ENCODE measurements at regions not wholly inside any gene's neighbourhood (a gene's known extent, or its start where the extent isn't known, plus 50 kb on each side); places are given as distances from the start of the nearest gene placed in this dataset.

DNA sequence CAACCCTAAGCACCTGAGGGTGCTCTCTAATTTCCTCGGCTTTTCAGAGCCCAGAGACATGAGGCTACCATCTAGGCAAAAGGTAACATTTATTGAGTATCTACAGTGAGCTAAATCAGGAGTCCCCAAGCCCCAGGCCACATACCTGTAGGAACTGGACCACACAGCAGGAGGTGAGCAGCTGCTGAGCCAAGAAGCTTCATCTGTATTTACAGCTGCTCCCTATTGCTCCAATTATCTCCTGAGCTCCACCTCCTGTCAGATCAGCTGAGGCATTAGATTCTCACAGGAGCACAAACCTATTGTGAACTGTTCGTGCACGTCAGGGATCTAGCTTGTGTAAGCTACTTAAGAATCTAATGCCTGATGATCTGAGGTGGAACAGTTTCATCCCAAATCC lies 70.2 kb downstream of the RND3 start:
- no peak for DNase-seq (ENCODE audit: low read depth, low spot score)
- no peaks in the 10 kb centered on the region for H3K36me3 ChIP-seq (ENCODE audit: insufficient read depth, insufficient read length, low read length)
- TF ChIP-seq SUZ12 (IDR thresholded peaks at IDR 0.05; ENCODE audit: extremely low read depth, insufficient read depth, insufficient read length) (no peak), ZNF274 (IDR thresholded peaks at IDR 0.05; ENCODE audit: low read depth, low read length) (no peak), YY1 (IDR thresholded peaks at IDR 0.05; ENCODE audit: insufficient read depth, insufficient read length) (no peak)

DNA sequence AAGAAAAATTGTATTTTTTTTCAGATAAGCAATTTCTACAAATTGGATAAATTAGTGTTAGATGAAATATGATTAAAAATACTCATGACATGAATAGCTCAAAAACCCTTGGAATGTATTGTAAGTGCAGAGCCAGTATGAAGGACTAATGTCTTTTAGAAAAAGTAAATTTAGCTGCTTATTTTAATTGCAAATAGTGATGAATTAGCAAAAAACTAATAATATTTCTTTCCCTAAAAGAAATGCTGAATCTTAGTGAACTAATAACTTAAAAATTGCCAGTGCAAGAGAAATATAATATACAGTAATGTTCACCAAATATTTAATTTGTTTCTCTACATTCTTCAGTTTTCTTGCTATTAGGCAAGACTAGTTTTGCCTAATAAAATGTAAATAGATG lies 72.4 kb downstream of the RND3 start:
- TF ChIP-seq SUZ12 (IDR thresholded peaks at IDR 0.05; ENCODE audit: extremely low read depth, insufficient read depth, insufficient read length) (no peak), ZNF274 (IDR thresholded peaks at IDR 0.05; ENCODE audit: low read depth, low read length) (no peak), YY1 (IDR thresholded peaks at IDR 0.05; ENCODE audit: insufficient read depth, insufficient read length) (no peak)
- Histone ChIP-seq H3K4me1 (ENCODE audit: insufficient read depth, insufficient read length) (no peaks in the 10 kb centered on the region), H3K27me3 (ENCODE audit: insufficient read depth, insufficient read length) (no peaks in the 10 kb centered on the region), H3K36me3 (ENCODE audit: insufficient read depth, insufficient read length, low read length) (no peaks in the 10 kb centered on the region), H3K4me3 (ENCODE audit: insufficient read length, low read depth) (no peak overlapping the region), H3K9me3 (ENCODE audit: insufficient read depth, low read length) (peaks cover 7% of the 10 kb centered on the region; the same call in 1 of the 2 replicates), H3K9ac (ENCODE audit: insufficient read length, low read depth) (no peak overlapping the region)
- DNase-seq (ENCODE audit: low read depth, low spot score) = no peak

More for the DNA sequence above, 70.2 kb downstream of the RND3 start:
- H3K4me3 ChIP-seq (ENCODE audit: insufficient read length, low read depth) = no peak overlapping the region
- H3K9ac ChIP-seq (ENCODE audit: insufficient read length, low read depth) = no peak overlapping the region
- no peaks in the 10 kb centered on the region for H3K27me3 ChIP-seq (ENCODE audit: insufficient read depth, insufficient read length)
- H3K9me3 ChIP-seq (ENCODE audit: insufficient read depth, low read length) = peaks cover 7% of the 10 kb centered on the region; the same call in 1 of the 2 replicates
- H3K4me1 ChIP-seq (ENCODE audit: insufficient read depth, insufficient read length) = no peaks in the 10 kb centered on the region

DNA sequence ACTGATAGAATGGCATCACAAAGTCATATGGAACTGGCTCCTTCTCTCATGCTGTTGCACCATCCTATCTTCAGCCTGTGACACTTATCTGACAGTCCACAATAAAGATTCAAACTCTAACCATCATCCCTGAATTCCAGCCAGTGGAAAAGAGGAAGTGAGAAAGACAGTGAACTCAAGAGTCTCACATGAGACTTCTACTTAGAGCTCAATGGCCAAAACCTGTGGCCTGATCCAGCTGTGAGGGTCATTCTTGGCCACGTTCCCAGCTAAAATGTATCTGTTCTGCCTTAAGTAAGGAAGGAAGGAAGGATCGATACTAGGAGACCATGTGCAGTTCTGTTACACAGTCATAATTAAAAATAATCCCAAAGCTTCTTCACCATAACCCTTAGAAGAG lies 73.6 kb downstream of the RND3 start:
- Histone ChIP-seq H3K36me3 (ENCODE audit: insufficient read depth, insufficient read length, low read length) (no peaks in the 10 kb centered on the region), H3K4me3 (ENCODE audit: insufficient read length, low read depth) (no peak overlapping the region), H3K4me1 (ENCODE audit: insufficient read depth, insufficient read length) (no peaks in the 10 kb centered on the region), H3K9me3 (ENCODE audit: insufficient read depth, low read length) (peaks cover 7% of the 10 kb centered on the region; the same call in 1 of the 2 replicates), H3K27me3 (ENCODE audit: insufficient read depth, insufficient read length) (no peaks in the 10 kb centered on the region), H3K9ac (ENCODE audit: insufficient read length, low read depth) (no peak overlapping the region)
- no peak for DNase-seq (ENCODE audit: low read depth, low spot score)
- TF ChIP-seq YY1 (IDR thresholded peaks at IDR 0.05; ENCODE audit: insufficient read depth, insufficient read length) (no peak), SUZ12 (IDR thresholded peaks at IDR 0.05; ENCODE audit: extremely low read depth, insufficient read depth, insufficient read length) (no peak), ZNF274 (IDR thresholded peaks at IDR 0.05; ENCODE audit: low read depth, low read length) (no peak)

DNA sequence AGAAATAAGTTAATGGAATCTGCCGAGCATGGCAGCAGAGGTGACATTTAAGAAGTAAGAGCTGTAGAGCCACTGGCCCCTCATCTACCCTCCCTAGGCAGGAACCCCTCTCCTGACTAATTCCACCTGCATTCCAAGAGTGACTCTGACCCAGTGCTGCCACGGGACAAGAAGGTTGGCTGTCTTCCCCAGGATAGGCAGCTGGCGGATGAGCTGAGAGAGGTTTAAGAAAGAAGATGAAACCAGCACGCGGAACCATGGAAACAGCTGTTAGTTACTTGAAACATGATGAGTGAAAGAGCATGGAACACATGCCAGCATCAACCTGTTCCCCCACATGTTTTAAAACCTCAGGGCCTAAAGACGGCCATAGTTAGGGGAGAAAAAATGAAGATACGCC lies 74.1 kb downstream of the RND3 start:
- no peaks in the 10 kb centered on the region for H3K27me3 ChIP-seq (ENCODE audit: insufficient read depth, insufficient read length)
- no peak for DNase-seq (ENCODE audit: low read depth, low spot score)
- peaks cover 7% of the 10 kb centered on the region; the same call in 1 of the 2 replicates for H3K9me3 ChIP-seq (ENCODE audit: insufficient read depth, low read length)
- no peak overlapping the region for H3K4me3 ChIP-seq (ENCODE audit: insufficient read length, low read depth)
- H3K4me1 ChIP-seq (ENCODE audit: insufficient read depth, insufficient read length) = no peaks in the 10 kb centered on the region
- H3K9ac ChIP-seq (ENCODE audit: insufficient read length, low read depth) = no peak overlapping the region
- no peaks in the 10 kb centered on the region for H3K36me3 ChIP-seq (ENCODE audit: insufficient read depth, insufficient read length, low read length)
- TF ChIP-seq ZNF274 (IDR thresholded peaks at IDR 0.05; ENCODE audit: low read depth, low read length) (no peak), YY1 (IDR thresholded peaks at IDR 0.05; ENCODE audit: insufficient read depth, insufficient read length) (no peak), SUZ12 (IDR thresholded peaks at IDR 0.05; ENCODE audit: extremely low read depth, insufficient read depth, insufficient read length) (no peak)

DNA sequence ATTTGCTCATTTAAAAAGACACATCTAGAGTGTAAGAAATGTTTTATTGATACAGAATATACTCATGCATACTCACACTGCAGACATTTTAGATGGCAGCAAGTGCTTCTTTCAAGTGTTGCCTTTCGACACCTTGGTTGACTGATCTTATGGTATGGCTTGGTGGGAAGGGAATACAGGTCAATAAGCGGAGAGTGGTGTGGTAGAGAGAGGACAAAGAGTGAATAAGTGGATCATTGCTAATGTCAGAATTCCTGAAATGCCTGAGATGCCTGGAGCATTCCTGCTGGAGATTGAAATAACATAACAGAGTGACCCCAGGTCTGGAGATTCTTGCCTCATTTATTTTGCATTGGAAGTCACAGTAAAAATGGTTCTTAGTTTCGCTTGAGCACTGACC lies 76.7 kb downstream of the RND3 start:
- DNase-seq (ENCODE audit: low read depth, low spot score) = peak; percentile 76
- TF ChIP-seq SUZ12 (IDR thresholded peaks at IDR 0.05; ENCODE audit: extremely low read depth, insufficient read depth, insufficient read length) = no peak
- no peak for TF ChIP-seq ZNF274 (IDR thresholded peaks at IDR 0.05; ENCODE audit: low read depth, low read length)
- H3K9ac ChIP-seq (ENCODE audit: insufficient read length, low read depth) = no peak overlapping the region
- H3K36me3 ChIP-seq (ENCODE audit: insufficient read depth, insufficient read length, low read length) = no peaks in the 10 kb centered on the region
- no peak overlapping the region for H3K4me3 ChIP-seq (ENCODE audit: insufficient read length, low read depth)
- no peaks in the 10 kb centered on the region for H3K4me1 ChIP-seq (ENCODE audit: insufficient read depth, insufficient read length)
- H3K9me3 ChIP-seq (ENCODE audit: insufficient read depth, low read length) = no peaks in the 10 kb centered on the region
- no peaks in the 10 kb centered on the region for H3K27me3 ChIP-seq (ENCODE audit: insufficient read depth, insufficient read length)

DNA sequence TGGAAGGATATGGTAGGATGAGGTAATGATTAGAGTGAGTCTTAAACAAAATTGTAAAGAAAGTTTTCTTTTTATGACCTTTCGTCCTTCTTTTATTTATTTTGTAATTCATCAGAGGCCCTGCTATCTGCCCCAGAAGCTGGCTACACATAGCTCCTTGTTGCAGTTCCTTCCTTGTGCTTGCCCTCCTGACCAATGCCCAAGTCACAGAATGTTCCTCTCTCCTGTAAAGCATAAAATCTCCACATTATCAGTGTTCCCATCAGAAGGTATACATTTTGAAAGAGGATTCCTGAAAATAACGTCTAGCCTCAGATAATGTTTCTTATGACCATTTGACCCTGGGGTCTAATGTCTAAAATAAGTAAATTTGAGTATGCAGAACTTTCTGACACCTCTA lies 78.3 kb downstream of the RND3 start:
- no peak for DNase-seq (ENCODE audit: low read depth, low spot score)
- TF ChIP-seq ZNF274 (IDR thresholded peaks at IDR 0.05; ENCODE audit: low read depth, low read length) = no peak
- TF ChIP-seq SUZ12 (IDR thresholded peaks at IDR 0.05; ENCODE audit: extremely low read depth, insufficient read depth, insufficient read length) = no peak
- no peak for TF ChIP-seq YY1 (IDR thresholded peaks at IDR 0.05; ENCODE audit: insufficient read depth, insufficient read length)
- H3K27me3 ChIP-seq (ENCODE audit: insufficient read depth, insufficient read length) = no peaks in the 10 kb centered on the region
- no peak overlapping the region for H3K4me3 ChIP-seq (ENCODE audit: insufficient read length, low read depth)
- no peaks in the 10 kb centered on the region for H3K36me3 ChIP-seq (ENCODE audit: insufficient read depth, insufficient read length, low read length)
- H3K9ac ChIP-seq (ENCODE audit: insufficient read length, low read depth) = no peak overlapping the region
- H3K9me3 ChIP-seq (ENCODE audit: insufficient read depth, low read length) = no peaks in the 10 kb centered on the region
- H3K4me1 ChIP-seq (ENCODE audit: insufficient read depth, insufficient read length) = no peaks in the 10 kb centered on the region

DNA sequence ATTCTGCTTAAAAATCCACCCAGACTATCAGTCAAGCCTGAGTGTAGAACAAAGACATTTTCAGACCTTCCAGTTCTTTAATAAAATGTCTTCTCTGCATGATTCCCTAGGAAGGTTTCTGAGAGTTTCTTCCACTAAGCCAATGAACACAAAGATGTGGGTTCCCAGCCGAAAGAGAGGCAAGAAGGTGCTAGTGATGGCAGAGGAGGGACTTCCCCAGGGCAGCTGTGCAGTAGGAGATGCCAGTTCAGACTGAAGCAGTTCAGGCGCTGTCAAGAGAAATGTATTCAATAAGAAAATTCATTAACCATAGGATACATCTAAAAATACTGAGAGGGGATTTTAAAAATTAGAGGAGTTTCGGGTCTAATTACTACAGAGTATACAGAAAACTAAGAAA lies 83.3 kb downstream of the RND3 start:
- Histone ChIP-seq H3K36me3 (ENCODE audit: insufficient read depth, insufficient read length, low read length) (no peaks in the 10 kb centered on the region), H3K9me3 (ENCODE audit: insufficient read depth, low read length) (no peaks in the 10 kb centered on the region), H3K27me3 (ENCODE audit: insufficient read depth, insufficient read length) (no peaks in the 10 kb centered on the region), H3K9ac (ENCODE audit: insufficient read length, low read depth) (no peak overlapping the region), H3K4me3 (ENCODE audit: insufficient read length, low read depth) (no peak overlapping the region), H3K4me1 (ENCODE audit: insufficient read depth, insufficient read length) (no peaks in the 10 kb centered on the region)
- no peak for DNase-seq (ENCODE audit: low read depth, low spot score)
- no peak for TF ChIP-seq ZNF274 (IDR thresholded peaks at IDR 0.05; ENCODE audit: low read depth, low read length)
- no peak for TF ChIP-seq YY1 (IDR thresholded peaks at IDR 0.05; ENCODE audit: insufficient read depth, insufficient read length)
- no peak for TF ChIP-seq SUZ12 (IDR thresholded peaks at IDR 0.05; ENCODE audit: extremely low read depth, insufficient read depth, insufficient read length)

DNA sequence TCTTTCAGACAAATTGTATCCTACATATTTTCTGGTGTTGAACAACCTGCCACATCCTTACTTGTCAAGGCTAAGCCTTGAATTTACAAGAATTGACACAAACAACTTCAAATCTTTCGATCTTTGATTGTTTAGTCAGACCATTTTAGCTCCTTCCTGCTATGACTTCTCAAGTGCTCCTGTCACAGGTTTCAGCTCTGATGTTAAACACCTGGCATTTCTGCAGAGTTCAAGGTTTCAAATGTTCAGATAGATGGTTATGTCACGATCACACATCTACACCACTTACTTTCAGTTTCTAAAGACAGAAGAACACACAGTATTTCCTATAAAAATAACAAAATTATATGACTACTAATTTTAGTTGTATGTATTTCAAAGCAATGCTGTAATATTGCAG lies 84.0 kb downstream of the RND3 start:
- H3K9ac ChIP-seq (ENCODE audit: insufficient read length, low read depth) = no peak overlapping the region
- no peaks in the 10 kb centered on the region for H3K27me3 ChIP-seq (ENCODE audit: insufficient read depth, insufficient read length)
- no peak for DNase-seq (ENCODE audit: low read depth, low spot score)
- no peaks in the 10 kb centered on the region for H3K4me1 ChIP-seq (ENCODE audit: insufficient read depth, insufficient read length)
- H3K36me3 ChIP-seq (ENCODE audit: insufficient read depth, insufficient read length, low read length) = no peaks in the 10 kb centered on the region
- no peak overlapping the region for H3K4me3 ChIP-seq (ENCODE audit: insufficient read length, low read depth)
- no peak for TF ChIP-seq ZNF274 (IDR thresholded peaks at IDR 0.05; ENCODE audit: low read depth, low read length)
- no peak for TF ChIP-seq YY1 (IDR thresholded peaks at IDR 0.05; ENCODE audit: insufficient read depth, insufficient read length)
- TF ChIP-seq SUZ12 (IDR thresholded peaks at IDR 0.05; ENCODE audit: extremely low read depth, insufficient read depth, insufficient read length) = no peak
- H3K9me3 ChIP-seq (ENCODE audit: insufficient read depth, low read length) = no peaks in the 10 kb centered on the region
